HepG2 (cell line): ENCODE measurements at regions not wholly inside any gene's neighbourhood (a gene's known extent, or its start where the extent isn't known, plus 50 kb on each side); places are given as distances from the start of the nearest gene placed in this dataset.

ENCODE experiments used
- ARNT ChIP-seq: fragments of 450-650 bp; IDR thresholded peaks from 2 replicates; pipeline ENCODE4 v1.6.1; 2017
- FOXA1 ChIP-seq, 2 experiments: fragments of 450-650 bp in 1 of 2; sonication (generic) in 1 of 2; formaldehyde crosslinking in 1 of 2; IDR thresholded peaks; 2 replicates each; pipeline versions ENCODE4 v1.4.0 to v1.6.1; 2016 to 2020; ENCODE audit warnings: missing genetic modification reagents in 1 of 2
- HCFC1 ChIP-seq: fragments of 150-350 bp; IDR thresholded peaks from 2 replicates; pipeline ENCODE4 v1.6.1; 2014; ENCODE audit warnings: low read depth, low read length
- HNRNPK ChIP-seq: fragments of 200-400 bp; formaldehyde crosslinking; IDR thresholded peaks from 2 replicates; pipeline ENCODE4 v1.6.1; 2018; ENCODE audit warnings: low read length, low read depth, moderate library complexity, mild to moderate bottlenecking; ENCODE audit not compliant: poor library complexity, severe bottlenecking
- ISL2 ChIP-seq: sonication (generic); formaldehyde crosslinking; IDR thresholded peaks from 2 replicates; pipeline ENCODE4 v1.5.0; 2020; ENCODE audit warnings: missing genetic modification reagents
- JDP2 ChIP-seq: sonication (generic); formaldehyde crosslinking; IDR thresholded peaks from 2 replicates; pipeline ENCODE4 v1.8.1; 2022; ENCODE audit warnings: missing genetic modification reagents, borderline replicate concordance
- JUND ChIP-seq: sonication (generic); formaldehyde crosslinking; IDR thresholded peaks from 2 replicates; pipeline ENCODE4 v1.8.0; 2022; ENCODE audit warnings: mild to moderate bottlenecking, missing genetic modification reagents
- MXI1 ChIP-seq: IDR thresholded peaks from 3 replicates; pipeline ENCODE4 v1.6.1; 2012; ENCODE audit warnings: low read depth, low read length, inconsistent platforms, borderline replicate concordance
- NFATC3 ChIP-seq: sonication (generic); formaldehyde crosslinking; IDR thresholded peaks from 2 replicates; pipeline ENCODE4 v1.5.1; 2020; ENCODE audit warnings: mild to moderate bottlenecking, missing genetic modification reagents
- NR2F2 ChIP-seq: IDR thresholded peaks from 2 replicates; pipeline ENCODE4 v1.6.1; 2012; ENCODE audit warnings: low read depth, inconsistent platforms, borderline replicate concordance
- PHF8 ChIP-seq: sonication (generic); formaldehyde crosslinking; IDR thresholded peaks from 2 replicates; pipeline ENCODE4 v1.5.0; 2020; ENCODE audit warnings: missing genetic modification reagents
- SMARCC2 ChIP-seq: fragments of 450-650 bp; IDR thresholded peaks from 2 replicates; pipeline ENCODE4 v1.6.1; 2017; ENCODE audit warnings: antibody characterized with exemption, mild to moderate bottlenecking
- TRIM22 ChIP-seq: fragments of 450-650 bp; IDR thresholded peaks from 2 replicates; pipeline ENCODE4 v1.6.1; 2017
- ZBTB10 ChIP-seq: sonication (generic); formaldehyde crosslinking; IDR thresholded peaks from 2 replicates; pipeline ENCODE4 v1.4.0; 2020; ENCODE audit warnings: missing genetic modification reagents, borderline replicate concordance
- ZKSCAN1 ChIP-seq: fragments of 150-350 bp; IDR thresholded peaks from 2 replicates; pipeline ENCODE4 v1.6.1; 2014; ENCODE audit warnings: low read length
- ZNF230 ChIP-seq: sonication (generic); formaldehyde crosslinking; IDR thresholded peaks from 2 replicates; pipeline ENCODE4 v1.4.0; 2020; ENCODE audit warnings: mild to moderate bottlenecking, missing genetic modification reagents
- ZNF280B ChIP-seq: sonication (generic); formaldehyde crosslinking; IDR thresholded peaks from 2 replicates; pipeline ENCODE4 v1.5.0; 2020; ENCODE audit warnings: missing genetic modification reagents, mild to moderate bottlenecking, borderline replicate concordance
- ZNF44 ChIP-seq: sonication (generic); formaldehyde crosslinking; IDR thresholded peaks from 2 replicates; pipeline ENCODE4 v1.5.1; 2020; ENCODE audit warnings: mild to moderate bottlenecking, missing genetic modification reagents
- ZNF460 ChIP-seq: sonication (generic); formaldehyde crosslinking; IDR thresholded peaks from 2 replicates; pipeline ENCODE4 v1.5.1; 2020; ENCODE audit warnings: missing genetic modification reagents, mild to moderate bottlenecking, borderline replicate concordance
- ZNF567 ChIP-seq: sonication (generic); formaldehyde crosslinking; IDR thresholded peaks from 2 replicates; pipeline ENCODE4 v1.8.1; 2023; ENCODE audit warnings: mild to moderate bottlenecking, missing genetic modification reagents, borderline replicate concordance
- ZNF580 ChIP-seq: IDR thresholded peaks from 2 replicates; pipeline ENCODE4 v1.6.1; 2016; ENCODE audit warnings: low read depth, borderline replicate concordance
- ZNF720 ChIP-seq: sonication (generic); formaldehyde crosslinking; IDR thresholded peaks from 2 replicates; pipeline ENCODE4 v1.4.0; 2020; ENCODE audit warnings: missing genetic modification reagents
- ZNF800 ChIP-seq: sonication (generic); formaldehyde crosslinking; IDR thresholded peaks from 2 replicates; pipeline ENCODE4 v1.4.0; 2020; ENCODE audit warnings: missing genetic modification reagents

GRCh38 chrY:7274369-7274913, 362.9 kb upstream of the AMELY start (continued):
- 0 out of 2 replicates have a peak, but pooled peaks have one; percentile 17 for TF ChIP-seq ISL2 (CRISPR knock-in tag)
- no peak for TF ChIP-seq HNRNPK
- TF ChIP-seq ZNF280B (CRISPR knock-in tag): no peak
- TF ChIP-seq ZNF800: peak; percentile 86
- no peak for TF ChIP-seq ZKSCAN1
- TF ChIP-seq JUND (CRISPR knock-in tag): no peak
- no peak for TF ChIP-seq ZNF567
- no peak for TF ChIP-seq NFATC3 (CRISPR knock-in tag)
- 0 out of 2 replicates have a peak, but pooled peaks have one; percentile 8 for TF ChIP-seq ZNF580
- no peak for TF ChIP-seq ZNF460
- TF ChIP-seq ZNF44 (CRISPR knock-in tag): no peak
- TF ChIP-seq MXI1: no peak
- TF ChIP-seq HCFC1: no peak
- no peak for TF ChIP-seq SMARCC2
- no peak for TF ChIP-seq ZNF230 (CRISPR knock-in tag)
- TF ChIP-seq NR2F2: no peak
- no peak for TF ChIP-seq FOXA1 (IDR thresholded peaks at IDR 0.05)
- TF ChIP-seq FOXA1 (CRISPR knock-in tag; IDR thresholded peaks at IDR 0.05): no peak
- TF ChIP-seq JDP2: no peak
- TF ChIP-seq ARNT: no peak
- 0 out of 2 replicates have a peak, but pooled peaks have one; percentile 23 for TF ChIP-seq PHF8
- TF ChIP-seq TRIM22: no peak
- no peak for TF ChIP-seq ZNF720 (CRISPR knock-in tag)
- TF ChIP-seq ZBTB10 (CRISPR knock-in tag): no peak
